Erythroblast (primary cell): ENCODE measurements at regions not wholly inside any gene's neighbourhood (a gene's known extent, or its start where the extent isn't known, plus 50 kb on each side); places are given as distances from the start of the nearest gene placed in this dataset.

Experiments used
- GATA1 ChIP-seq: IDR thresholded peaks from 2 replicates; pipeline ENCODE4 v1.6.1; 2011; ENCODE audit warnings: low read depth, mild to moderate bottlenecking, control low read depth, low read length, moderate library complexity
- POLR2A ChIP-seq: IDR thresholded peaks from 2 replicates; pipeline ENCODE4 v1.6.1; 2011; ENCODE audit warnings: mild to moderate bottlenecking, low read length

DNA sequence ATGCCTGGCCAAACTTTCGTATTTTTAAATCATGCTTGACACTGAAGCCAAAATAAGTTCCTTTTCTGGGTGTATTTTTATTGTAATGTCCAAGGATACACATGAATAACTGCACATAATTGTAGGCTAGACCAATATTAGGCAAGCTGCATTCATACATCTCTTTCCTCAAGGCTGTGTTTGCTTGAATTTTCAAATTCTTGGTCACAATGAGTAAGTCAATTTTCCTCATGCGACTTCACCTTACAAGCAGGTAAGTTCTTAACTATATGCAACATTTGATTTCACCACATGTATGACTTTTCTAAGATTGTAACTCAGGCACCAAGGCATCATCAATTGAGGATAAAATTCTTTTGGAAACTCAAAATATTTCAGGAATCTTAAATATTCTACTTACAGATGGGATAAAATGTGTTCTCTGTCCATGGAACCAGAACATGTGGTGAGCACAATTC is 112.4 kb upstream of the ZNF217 start:
- no peak for TF ChIP-seq POLR2A
- no peak for TF ChIP-seq GATA1
